Peyer's patch (tissue), 4 donors: ENCODE measurements at regions not wholly inside any gene's neighbourhood (a gene's known extent, or its start where the extent isn't known, plus 50 kb on each side); places are given as distances from the start of the nearest gene placed in this dataset.

Experiments used
- CTCF ChIP-seq, 6 experiments: fragments of 450-650 bp in 4 of 6; fragments of 200-600 bp in 2 of 6; sonication (generic) in 1 of 6; IDR thresholded peaks; one replicate each; pipeline ENCODE4 v1.5.1; 2017 to 2019; ENCODE audit warnings: antibody characterized with exemption in 6 of 6, mild to moderate bottlenecking in 3 of 6, moderate library complexity in 1 of 6
- POLR2A ChIP-seq, 2 donors: fragments of 450-650 bp; IDR thresholded peaks; one replicate each; pipeline ENCODE4 v1.5.1; 2017; ENCODE audit warnings: antibody characterized with exemption in 2 of 2, mild to moderate bottlenecking in 2 of 2, moderate library complexity in 2 of 2

GRCh38 chr4:57993944-57994343, 883.8 kb upstream of the IGFBP7 start:
- TF ChIP-seq CTCF (IDR thresholded peaks at IDR 0.05) (no peak), POLR2A (IDR thresholded peaks at IDR 0.05) (no peak)
